MM.1S (cell line): ENCODE measurements at regions not wholly inside any gene's neighbourhood (a gene's known extent, or its start where the extent isn't known, plus 50 kb on each side); places are given as distances from the start of the nearest gene placed in this dataset.

Experiments
- DNase-seq: peaks from one replicate; pipeline ENCODE4 v3.0.0-alpha.2; 2015
- H2AFZ ChIP-seq: fragments of 300-600 bp; sonication (generic); 2 replicates; pipeline ENCODE4 v1.6.0; 2016; ENCODE audit warnings: antibody characterized with exemption, low read length
- H3F3A ChIP-seq: fragments of 300-600 bp; sonication (generic); 2 replicates; pipeline ENCODE4 v1.6.1; 2016; ENCODE audit warnings: mild to moderate bottlenecking, antibody characterized with exemption, low read length, moderate library complexity, mixed read lengths; ENCODE audit not compliant: insufficient read depth
- H3K27ac ChIP-seq: fragments of 300-600 bp; sonication (generic); 2 replicates; pipeline ENCODE4 v1.5.1; 2016; ENCODE audit warnings: mild to moderate bottlenecking, low read length
- H3K27me3 ChIP-seq: fragments of 300-600 bp; sonication (generic); replicated peaks from 2 replicates; pipeline ENCODE4 v1.6.0; 2016; ENCODE audit warnings: low read length; ENCODE audit not compliant: insufficient read depth
- H3K36me3 ChIP-seq: fragments of 300-600 bp; sonication (generic); replicated peaks from 2 replicates; pipeline ENCODE4 v1.6.1; 2016; ENCODE audit warnings: mild to moderate bottlenecking, low read length, mixed read lengths; ENCODE audit not compliant: insufficient read depth
- H3K4me1 ChIP-seq: fragments of 300-600 bp; sonication (generic); 2 replicates; pipeline ENCODE4 v1.6.1; 2016; ENCODE audit warnings: low read length, mixed read lengths
- H3K4me2 ChIP-seq: fragments of 300-600 bp; sonication (generic); 2 replicates; pipeline ENCODE4 v1.6.0; 2016; ENCODE audit warnings: low read depth, low read length
- H3K4me3 ChIP-seq: fragments of 300-600 bp; sonication (generic); 2 replicates; pipeline ENCODE4 v1.5.1; 2016; ENCODE audit warnings: low read length, mixed read lengths
- H3K79me2 ChIP-seq: fragments of 300-600 bp; sonication (generic); 2 replicates; pipeline ENCODE4 v1.6.1; 2016; ENCODE audit warnings: mixed run types, low read length, mixed read lengths
- H3K9ac ChIP-seq: fragments of 300-600 bp; sonication (generic); 2 replicates; pipeline ENCODE4 v1.6.1; 2016; ENCODE audit warnings: low read length, mixed read lengths
- H3K9me2 ChIP-seq: fragments of 300-600 bp; sonication (generic); replicated peaks from 2 replicates; pipeline ENCODE4 v1.6.1; 2016; ENCODE audit warnings: mild to moderate bottlenecking, low read length, mixed read lengths; ENCODE audit not compliant: insufficient read depth
- H3K9me3 ChIP-seq: fragments of 300-600 bp; sonication (generic); replicated peaks from 2 replicates; pipeline ENCODE4 v1.6.1; 2016; ENCODE audit warnings: mild to moderate bottlenecking, low read length, mixed read lengths; ENCODE audit not compliant: insufficient read depth
- H4K20me1 ChIP-seq: fragments of 300-600 bp; sonication (generic); 2 replicates; pipeline ENCODE4 v1.6.1; 2016; ENCODE audit warnings: mild to moderate bottlenecking, low read length, moderate library complexity, mixed read lengths; ENCODE audit not compliant: insufficient read depth
- CTCF ChIP-seq: fragments of 300-600 bp; sonication (generic); IDR thresholded peaks from 2 replicates; pipeline ENCODE4 v1.5.1; 2016; ENCODE audit warnings: antibody characterized with exemption, low read length, mixed read lengths
- EZH2 ChIP-seq: fragments of 300-600 bp; sonication (generic); optimal IDR thresholded peaks from 2 replicates; pipeline ENCODE3; 2017; ENCODE audit warnings: low read depth, mild to moderate bottlenecking, antibody characterized with exemption, low read length, mixed read lengths
- EZH2phosphoT487 ChIP-seq: fragments of 300-600 bp; sonication (generic); IDR thresholded peaks from 2 replicates; pipeline ENCODE4 v1.6.1; 2018; ENCODE audit warnings: antibody characterized with exemption, low read length

- H3K36me3 ChIP-seq: no peaks in the 10 kb centered on the region
- no peaks in the 10 kb centered on the region for H3F3A ChIP-seq
- H3K27ac ChIP-seq: no peak overlapping the region
- no peaks in the 10 kb centered on the region for H4K20me1 ChIP-seq
- no peaks in the 10 kb centered on the region for H3K9me2 ChIP-seq
- no peaks in the 10 kb centered on the region for H3K27me3 ChIP-seq
- H2AFZ ChIP-seq: no peak overlapping the region
- no peak overlapping the region for H3K4me3 ChIP-seq
- TF ChIP-seq EZH2: no peak
- TF ChIP-seq CTCF: peak; percentile 29
- TF ChIP-seq EZH2phosphoT487: no peak
- no peaks in the 10 kb centered on the region for H3K79me2 ChIP-seq
- peak; percentile 35 for DNase-seq
- no peak overlapping the region for H3K9ac ChIP-seq
- no peak overlapping the region for H3K4me2 ChIP-seq
- no peaks in the 10 kb centered on the region for H3K4me1 ChIP-seq
- no peaks in the 10 kb centered on the region for H3K9me3 ChIP-seq
Measured at GRCh38 chr18:41096504-41096903, 858.5 kb upstream of the PIK3C3 start.

DNA sequence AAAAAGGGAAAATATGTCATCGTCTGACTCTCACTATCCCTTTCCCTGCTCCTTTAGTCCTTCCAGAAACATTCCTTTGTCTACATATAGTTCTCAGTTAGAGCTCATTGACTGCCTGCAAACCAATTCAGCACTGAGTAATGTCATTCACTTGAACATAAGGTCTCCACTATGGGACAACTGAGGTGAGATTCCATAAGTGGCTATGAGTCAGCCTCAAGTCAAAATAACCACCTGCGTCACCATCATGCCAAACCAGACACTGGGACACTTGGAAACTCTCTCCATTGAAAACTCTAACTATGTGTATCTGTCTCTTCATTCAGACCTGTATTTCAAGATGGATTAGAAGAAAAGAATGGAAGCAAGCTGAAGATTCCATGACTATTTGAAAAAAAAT lies 878.0 kb upstream of the PIK3C3 start:
- H3K9me3 ChIP-seq: no peaks in the 10 kb centered on the region
- H3K27ac ChIP-seq: no peak overlapping the region
- no peak overlapping the region for H3K4me2 ChIP-seq
- H3K4me3 ChIP-seq: no peak overlapping the region
- TF ChIP-seq EZH2: no peak
- no peak for TF ChIP-seq EZH2phosphoT487
- no peak for TF ChIP-seq CTCF
- H3K27me3 ChIP-seq: no peaks in the 10 kb centered on the region
- no peaks in the 10 kb centered on the region for H3K9me2 ChIP-seq
- no peaks in the 10 kb centered on the region for H3K36me3 ChIP-seq
- no peak overlapping the region for H2AFZ ChIP-seq
- peaks cover 4% of the 10 kb centered on the region; the same call in 1 of the 2 replicates for H3F3A ChIP-seq
- no peak overlapping the region for H3K9ac ChIP-seq
- no peaks in the 10 kb centered on the region for H4K20me1 ChIP-seq
- no peak for DNase-seq
- H3K79me2 ChIP-seq: no peaks in the 10 kb centered on the region
- peaks cover 23% of the 10 kb centered on the region for H3K4me1 ChIP-seq

DNA sequence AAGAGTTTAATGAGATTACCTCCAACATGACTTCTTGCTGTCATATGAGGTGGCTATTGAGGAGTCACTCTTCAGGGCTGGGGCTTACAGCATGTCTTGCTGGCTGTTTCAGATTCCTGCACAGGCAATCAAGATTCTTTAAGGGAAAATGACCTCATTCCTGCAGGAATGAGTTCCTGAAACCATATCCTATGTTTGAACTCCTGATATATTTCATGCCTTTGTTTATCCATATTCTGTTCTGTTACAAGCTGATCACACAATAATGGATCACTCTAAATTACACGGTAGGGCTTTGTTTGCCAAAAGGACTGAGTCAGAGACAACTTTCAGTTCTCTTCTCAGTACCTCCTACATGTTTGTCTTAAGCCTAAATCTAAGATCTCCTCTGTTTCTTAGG lies 879.8 kb upstream of the PIK3C3 start:
- Histone ChIP-seq H3K9me2 (no peaks in the 10 kb centered on the region), H3K27ac (peak overlapping the region; percentile 67; the same call in 1 of the 2 replicates), H3K36me3 (no peaks in the 10 kb centered on the region), H4K20me1 (no peaks in the 10 kb centered on the region), H2AFZ (no peak overlapping the region), H3K4me1 (peaks cover 23% of the 10 kb centered on the region), H3F3A (peaks cover 4% of the 10 kb centered on the region; the same call in 1 of the 2 replicates), H3K9me3 (no peaks in the 10 kb centered on the region), H3K4me3 (no peak overlapping the region), H3K4me2 (peak overlapping the region; percentile 15; the same call in 1 of the 2 replicates), H3K9ac (no peak overlapping the region), H3K79me2 (no peaks in the 10 kb centered on the region), H3K27me3 (no peaks in the 10 kb centered on the region)
- no peak for TF ChIP-seq EZH2
- no peak for TF ChIP-seq EZH2phosphoT487
- no peak for TF ChIP-seq CTCF
- peak; percentile 30 for DNase-seq
